ENCODE measurements at regions not wholly inside any gene's neighbourhood (a gene's known extent, or its start where the extent isn't known, plus 50 kb on each side); places are given as distances from the start of the nearest gene placed in this dataset.

DNA sequence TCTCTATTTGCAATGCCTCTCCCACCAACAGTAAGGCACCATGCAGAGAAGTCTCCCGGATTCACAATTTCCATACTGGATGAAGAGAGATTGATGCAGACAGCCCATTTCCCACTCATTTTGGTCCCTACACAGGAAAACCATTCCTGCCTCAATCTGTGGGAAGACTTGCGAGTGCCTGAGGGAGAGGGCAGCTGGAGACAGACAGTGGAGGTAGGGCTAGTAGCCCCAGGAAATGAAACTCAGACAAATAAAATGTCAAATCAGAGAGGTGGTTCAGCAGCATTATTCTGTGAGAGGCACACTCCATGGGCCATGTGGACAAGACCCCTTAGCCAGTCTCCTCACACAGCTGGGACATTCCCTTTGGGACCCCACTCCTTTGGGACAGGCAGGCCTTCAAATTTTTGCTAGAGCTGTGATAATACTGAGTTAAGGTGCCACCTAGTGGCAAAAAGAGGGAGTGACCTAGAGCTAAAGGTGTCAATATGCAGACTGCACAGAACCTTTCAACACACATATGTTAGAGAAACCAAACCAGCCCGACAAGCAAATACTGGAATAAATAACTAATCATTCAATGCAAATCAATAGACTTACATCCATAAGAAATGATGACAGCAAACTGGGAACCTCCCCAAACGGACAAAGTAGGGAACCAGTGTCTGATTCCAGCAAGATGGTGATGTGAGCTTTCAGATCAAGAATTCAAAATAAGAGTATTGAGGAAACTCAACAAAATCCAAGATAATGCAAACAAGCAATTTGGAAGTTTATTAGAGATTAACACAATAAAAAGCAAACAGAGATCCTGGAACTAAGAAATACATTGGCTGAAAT lies 1865.3 kb upstream of the AGA start:
- H3K9me3 ChIP-seq (ENCODE audit: severe bottlenecking) = no peaks in the 10 kb centered on the region
- H3K27ac ChIP-seq = no peak overlapping the region
- TF ChIP-seq, protein P1, sequence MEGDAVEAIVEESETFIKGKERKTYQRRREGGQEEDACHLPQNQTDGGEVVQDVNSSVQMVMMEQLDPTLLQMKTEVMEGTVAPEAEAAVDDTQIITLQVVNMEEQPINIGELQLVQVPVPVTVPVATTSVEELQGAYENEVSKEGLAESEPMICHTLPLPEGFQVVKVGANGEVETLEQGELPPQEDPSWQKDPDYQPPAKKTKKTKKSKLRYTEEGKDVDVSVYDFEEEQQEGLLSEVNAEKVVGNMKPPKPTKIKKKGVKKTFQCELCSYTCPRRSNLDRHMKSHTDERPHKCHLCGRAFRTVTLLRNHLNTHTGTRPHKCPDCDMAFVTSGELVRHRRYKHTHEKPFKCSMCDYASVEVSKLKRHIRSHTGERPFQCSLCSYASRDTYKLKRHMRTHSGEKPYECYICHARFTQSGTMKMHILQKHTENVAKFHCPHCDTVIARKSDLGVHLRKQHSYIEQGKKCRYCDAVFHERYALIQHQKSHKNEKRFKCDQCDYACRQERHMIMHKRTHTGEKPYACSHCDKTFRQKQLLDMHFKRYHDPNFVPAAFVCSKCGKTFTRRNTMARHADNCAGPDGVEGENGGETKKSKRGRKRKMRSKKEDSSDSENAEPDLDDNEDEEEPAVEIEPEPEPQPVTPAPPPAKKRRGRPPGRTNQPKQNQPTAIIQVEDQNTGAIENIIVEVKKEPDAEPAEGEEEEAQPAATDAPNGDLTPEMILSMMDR (IDR thresholded peaks at IDR 0.05; ENCODE audit: low read depth, low read length) = peak; percentile 69
- DNase-seq = peak; percentile 48
- H3K27me3 ChIP-seq (ENCODE audit: insufficient read depth, low read depth, severe bottlenecking) = peaks cover 42% of the 10 kb centered on the region
- no peak overlapping the region for H3K4me3 ChIP-seq (ENCODE audit: low read depth, low read length)
- no peaks in the 10 kb centered on the region for H3K36me3 ChIP-seq

DNA sequence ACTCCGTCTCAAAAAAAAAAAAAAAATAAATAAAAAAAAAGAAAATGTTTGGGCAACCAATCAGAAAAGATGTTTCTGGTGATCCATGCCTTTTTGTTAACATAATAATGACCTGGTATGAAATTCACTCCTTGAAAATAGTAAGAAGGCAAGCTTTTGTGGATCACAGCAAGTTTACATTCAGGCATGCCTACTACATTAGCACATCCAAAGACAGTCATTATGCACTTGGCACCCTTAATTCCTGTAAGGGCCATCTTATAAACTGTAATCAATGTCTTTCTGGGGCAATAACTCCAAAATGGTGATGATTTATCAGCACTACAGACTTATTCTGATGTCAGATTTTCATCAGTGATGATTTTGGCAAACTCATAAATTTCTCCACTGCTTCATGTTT lies 1871.6 kb upstream of the AGA start:
- Histone ChIP-seq H3K9me3 (ENCODE audit: severe bottlenecking) (no peaks in the 10 kb centered on the region), H3K36me3 (no peaks in the 10 kb centered on the region), H3K27ac (no peak overlapping the region), H3K27me3 (ENCODE audit: insufficient read depth, low read depth, severe bottlenecking) (peaks cover 52% of the 10 kb centered on the region), H3K4me3 (ENCODE audit: low read depth, low read length) (no peak overlapping the region)
- TF ChIP-seq, protein P1 (IDR thresholded peaks at IDR 0.05; ENCODE audit: low read depth, low read length) = no peak
- no peak for DNase-seq

DNA sequence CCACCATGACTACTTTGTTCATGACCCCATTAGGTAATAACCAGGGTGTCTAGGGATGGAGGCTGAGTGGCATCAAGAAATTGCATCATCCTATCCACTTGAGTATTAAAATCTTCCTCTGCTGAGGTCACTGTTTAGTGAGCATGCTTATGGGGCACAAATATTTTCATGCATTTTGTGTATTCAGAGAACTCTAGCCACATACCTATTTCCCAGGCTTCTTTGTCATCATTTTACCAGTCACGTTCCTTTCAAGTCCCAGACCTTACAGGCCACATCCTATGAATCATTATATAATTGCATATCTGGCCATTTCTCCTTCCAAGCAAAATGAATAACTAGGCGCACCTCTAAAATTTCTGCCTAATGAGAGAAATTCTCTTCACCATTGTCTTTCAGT lies 1882.9 kb upstream of the AGA start:
- peaks cover 75% of the 10 kb centered on the region for H3K27me3 ChIP-seq (ENCODE audit: insufficient read depth, low read depth, severe bottlenecking)
- H3K4me3 ChIP-seq (ENCODE audit: low read depth, low read length) = no peak overlapping the region
- H3K36me3 ChIP-seq = no peaks in the 10 kb centered on the region
- no peak overlapping the region for H3K27ac ChIP-seq
- TF ChIP-seq, protein P1 (IDR thresholded peaks at IDR 0.05; ENCODE audit: low read depth, low read length) = no peak
- H3K9me3 ChIP-seq (ENCODE audit: severe bottlenecking) = no peaks in the 10 kb centered on the region
- no peak for DNase-seq

DNA sequence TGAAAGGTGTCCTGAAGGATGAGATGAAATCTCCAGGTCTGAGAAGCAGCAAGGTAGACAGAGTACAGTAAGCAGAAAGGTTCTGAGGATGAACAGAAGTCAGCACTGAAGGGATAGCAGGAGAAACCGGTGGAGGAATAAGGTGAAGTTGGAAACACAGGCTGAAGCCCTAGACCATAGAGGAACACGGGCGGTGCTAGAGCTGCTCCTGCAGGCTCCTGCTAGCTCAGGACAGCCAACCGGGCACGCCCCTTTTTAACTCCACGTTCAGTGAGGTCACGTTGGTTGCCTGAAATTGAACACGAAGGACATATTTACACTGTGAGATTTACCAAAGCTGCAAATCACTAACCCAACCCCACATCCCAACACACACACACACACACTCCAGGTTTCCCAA lies 1886.4 kb upstream of the AGA start:
- Histone ChIP-seq H3K27ac (no peak overlapping the region), H3K4me3 (ENCODE audit: low read depth, low read length) (no peak overlapping the region), H3K27me3 (ENCODE audit: insufficient read depth, low read depth, severe bottlenecking) (peaks cover 81% of the 10 kb centered on the region), H3K36me3 (no peaks in the 10 kb centered on the region), H3K9me3 (ENCODE audit: severe bottlenecking) (no peaks in the 10 kb centered on the region)
- TF ChIP-seq, protein P1 (IDR thresholded peaks at IDR 0.05; ENCODE audit: low read depth, low read length) = no peak
- no peak for DNase-seq

DNA sequence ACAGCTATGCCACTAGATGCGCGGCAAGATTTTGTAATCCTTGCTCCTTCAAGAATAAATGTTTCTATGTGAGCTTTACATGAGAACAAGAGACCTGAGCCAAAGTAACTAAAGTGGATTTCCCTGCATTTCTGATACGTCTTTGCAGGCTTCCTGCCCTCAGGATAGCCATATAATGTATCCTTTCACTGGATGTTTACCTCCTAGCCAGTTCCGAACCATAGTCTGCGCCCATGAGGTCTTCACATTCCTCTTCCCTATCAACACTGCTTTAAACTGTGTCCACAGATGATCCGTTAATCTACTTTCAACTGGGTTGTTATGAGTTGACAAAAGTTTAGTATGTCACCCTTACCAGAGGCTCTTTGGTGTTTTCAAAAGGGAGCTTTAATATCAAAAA lies 1889.1 kb upstream of the AGA start:
- H3K9me3 ChIP-seq (ENCODE audit: severe bottlenecking) = no peaks in the 10 kb centered on the region
- H3K27ac ChIP-seq = no peak overlapping the region
- DNase-seq = no peak
- no peak overlapping the region for H3K4me3 ChIP-seq (ENCODE audit: low read depth, low read length)
- TF ChIP-seq, protein P1 (IDR thresholded peaks at IDR 0.05; ENCODE audit: low read depth, low read length) = no peak
- H3K27me3 ChIP-seq (ENCODE audit: insufficient read depth, low read depth, severe bottlenecking) = peaks cover 68% of the 10 kb centered on the region
- no peaks in the 10 kb centered on the region for H3K36me3 ChIP-seq

DNA sequence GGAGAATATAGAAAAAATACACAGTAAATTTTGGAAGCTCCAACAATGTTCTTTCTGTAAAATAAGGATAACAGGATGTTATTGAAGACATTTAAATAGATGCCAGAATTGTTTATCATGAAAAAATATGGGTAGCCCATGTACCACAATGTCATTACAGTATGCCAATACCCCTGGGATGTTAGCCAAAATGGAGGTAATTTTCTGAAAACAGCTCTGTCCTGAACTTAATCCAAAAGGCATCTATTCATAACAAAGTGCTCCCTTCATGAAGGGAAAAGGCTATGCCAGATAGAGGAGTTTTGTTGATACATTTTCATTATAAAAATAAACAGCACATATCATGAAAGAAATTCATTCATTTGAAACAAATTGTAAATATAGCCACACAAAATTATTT lies 1902.6 kb upstream of the AGA start:
- Histone ChIP-seq H3K4me3 (ENCODE audit: low read depth, low read length) (no peak overlapping the region), H3K36me3 (no peaks in the 10 kb centered on the region), H3K9me3 (ENCODE audit: severe bottlenecking) (no peaks in the 10 kb centered on the region), H3K27ac (no peak overlapping the region), H3K27me3 (ENCODE audit: insufficient read depth, low read depth, severe bottlenecking) (peaks cover 75% of the 10 kb centered on the region)
- TF ChIP-seq, protein P1 (IDR thresholded peaks at IDR 0.05; ENCODE audit: low read depth, low read length) = no peak
- DNase-seq = no peak
